GM12878 (cell line): ENCODE measurements at regions not wholly inside any gene's neighbourhood (a gene's known extent, or its start where the extent isn't known, plus 50 kb on each side); places are given as distances from the start of the nearest gene placed in this dataset.

Source experiments
- CBX3 ChIP-seq: fragments of 200-600 bp; sonication (generic); IDR thresholded peaks from 2 replicates; pipeline ENCODE4 v1.6.1; 2016; ENCODE audit warnings: low read depth, borderline replicate concordance
- EP300 ChIP-seq, 2 experiments: fragments of 150-350 bp in 1 of 2; IDR thresholded peaks; 2 replicates each; pipeline ENCODE4 v1.6.1; 2011 to 2012; ENCODE audit warnings: low read depth in 2 of 2, low read length in 2 of 2, borderline replicate concordance in 1 of 2, improper control_type of control experiment in 1 of 2, inconsistent platforms in 1 of 2; ENCODE audit not compliant: control insufficient read depth in 1 of 2
- MYC ChIP-seq: IDR thresholded peaks from 2 replicates; pipeline ENCODE4 v1.6.1; 2011; ENCODE audit warnings: mild to moderate bottlenecking, low read length, moderate library complexity, inconsistent platforms; ENCODE audit not compliant: insufficient read depth, insufficient replicate concordance, insufficient read length, severe bottlenecking
- NFIC ChIP-seq: IDR thresholded peaks from 2 replicates; pipeline ENCODE4 v1.6.1; 2012; ENCODE audit warnings: low read depth, mild to moderate bottlenecking, inconsistent platforms, low read length, moderate library complexity
- NR2C1 ChIP-seq: fragments of 450-650 bp; IDR thresholded peaks from 2 replicates; pipeline ENCODE4 v1.6.1; 2017; ENCODE audit warnings: antibody characterized with exemption, mild to moderate bottlenecking, moderate library complexity
- SREBF2 ChIP-seq: IDR thresholded peaks from 2 replicates; pipeline ENCODE4 v1.6.1; 2012; ENCODE audit warnings: mild to moderate bottlenecking, low read length
- TCF12 ChIP-seq: IDR thresholded peaks from 2 replicates; pipeline ENCODE4 v1.6.1; 2011; ENCODE audit warnings: low read depth, mild to moderate bottlenecking, low read length
- ZNF24 ChIP-seq: fragments of 450-650 bp; IDR thresholded peaks from 2 replicates; pipeline ENCODE4 v1.6.1; 2017; ENCODE audit warnings: antibody characterized with exemption, mild to moderate bottlenecking
- TF ChIP-seq, protein P1 (sequence below), 3 experiments: IDR thresholded peaks in 2 of 3; conservative IDR thresholded peaks in 1 of 3; 2 replicates each; pipeline ENCODE4 v1.5.1; 2011; ENCODE audit warnings: low read depth in 3 of 3, low read length in 3 of 3, mild to moderate bottlenecking in 3 of 3, control low read depth in 2 of 3, moderate library complexity in 2 of 3, inconsistent platforms in 1 of 3, mixed read lengths in 1 of 3; ENCODE audit not compliant: control insufficient read depth in 2 of 3, insufficient read depth in 1 of 3; ENCODE audit errors: extremely low read depth in 1 of 3
- TF ChIP-seq, protein P2 (sequence below): IDR thresholded peaks from 2 replicates; pipeline ENCODE4 v1.6.1; 2011; ENCODE audit warnings: low read depth, low read length, improper control_type of control experiment, borderline replicate concordance

DNA sequence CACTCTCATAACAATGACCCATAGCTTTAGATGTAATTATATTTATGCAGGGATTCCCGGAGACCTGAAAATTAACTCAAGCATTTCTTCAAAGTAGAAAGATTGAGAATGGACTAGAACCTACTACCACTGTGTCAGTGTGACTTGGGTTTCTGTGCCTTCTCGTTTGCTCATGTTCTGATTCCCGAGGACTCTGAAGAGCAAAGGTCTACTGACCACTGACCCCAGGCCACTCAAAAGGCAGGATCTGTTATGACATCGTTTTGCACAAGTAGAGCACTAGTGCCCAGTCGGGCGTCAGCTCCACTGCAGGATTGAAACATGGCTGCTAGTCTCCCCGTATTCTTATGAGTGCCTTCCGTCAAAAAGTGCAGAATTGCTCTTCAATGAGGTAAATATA lies 53.8 kb upstream of the DHRS4 start:
- TF ChIP-seq CBX3 (no peak), NR2C1 (no peak), SREBF2 (no peak), NFIC (no peak), TCF12 (no peak), EP300 (IDR thresholded peaks at IDR 0.05; ENCODE audit: borderline replicate concordance in 1 of 2, control insufficient read depth in 1 of 2, low read depth in 2 of 2, low read length in 2 of 2) (no peak), ZNF24 (no peak), MYC (no peak)
- TF ChIP-seq, protein P1, sequence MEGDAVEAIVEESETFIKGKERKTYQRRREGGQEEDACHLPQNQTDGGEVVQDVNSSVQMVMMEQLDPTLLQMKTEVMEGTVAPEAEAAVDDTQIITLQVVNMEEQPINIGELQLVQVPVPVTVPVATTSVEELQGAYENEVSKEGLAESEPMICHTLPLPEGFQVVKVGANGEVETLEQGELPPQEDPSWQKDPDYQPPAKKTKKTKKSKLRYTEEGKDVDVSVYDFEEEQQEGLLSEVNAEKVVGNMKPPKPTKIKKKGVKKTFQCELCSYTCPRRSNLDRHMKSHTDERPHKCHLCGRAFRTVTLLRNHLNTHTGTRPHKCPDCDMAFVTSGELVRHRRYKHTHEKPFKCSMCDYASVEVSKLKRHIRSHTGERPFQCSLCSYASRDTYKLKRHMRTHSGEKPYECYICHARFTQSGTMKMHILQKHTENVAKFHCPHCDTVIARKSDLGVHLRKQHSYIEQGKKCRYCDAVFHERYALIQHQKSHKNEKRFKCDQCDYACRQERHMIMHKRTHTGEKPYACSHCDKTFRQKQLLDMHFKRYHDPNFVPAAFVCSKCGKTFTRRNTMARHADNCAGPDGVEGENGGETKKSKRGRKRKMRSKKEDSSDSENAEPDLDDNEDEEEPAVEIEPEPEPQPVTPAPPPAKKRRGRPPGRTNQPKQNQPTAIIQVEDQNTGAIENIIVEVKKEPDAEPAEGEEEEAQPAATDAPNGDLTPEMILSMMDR (IDR thresholded peaks at IDR 0.05 in 2 of 3, conservative IDR thresholded peaks at IDR 0.05 in 1 of 3; ENCODE audit: control insufficient read depth in 2 of 3, extremely low read depth in 1 of 3, insufficient read depth in 1 of 3, low read depth in 3 of 3, low read length in 3 of 3) = no peak
- TF ChIP-seq, protein P2, sequence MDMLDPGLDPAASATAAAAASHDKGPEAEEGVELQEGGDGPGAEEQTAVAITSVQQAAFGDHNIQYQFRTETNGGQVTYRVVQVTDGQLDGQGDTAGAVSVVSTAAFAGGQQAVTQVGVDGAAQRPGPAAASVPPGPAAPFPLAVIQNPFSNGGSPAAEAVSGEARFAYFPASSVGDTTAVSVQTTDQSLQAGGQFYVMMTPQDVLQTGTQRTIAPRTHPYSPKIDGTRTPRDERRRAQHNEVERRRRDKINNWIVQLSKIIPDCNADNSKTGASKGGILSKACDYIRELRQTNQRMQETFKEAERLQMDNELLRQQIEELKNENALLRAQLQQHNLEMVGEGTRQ = no peak
